Liver (tissue), 8 donors: ENCODE measurements at regions not wholly inside any gene's neighbourhood (a gene's known extent, or its start where the extent isn't known, plus 50 kb on each side); places are given as distances from the start of the nearest gene placed in this dataset.

ENCODE experiments used
- DNase-seq: peaks from one replicate; pipeline ENCODE4 v3.0.0-alpha.2; 2017; ENCODE audit warnings: low spot score
- H3K27ac ChIP-seq, 2 donors: one replicate each; pipeline ENCODE4 v1.7.0; 2013; ENCODE audit warnings: inconsistent platforms in 2 of 2, low read length in 2 of 2, control low read depth in 1 of 2, low read depth in 1 of 2, mild to moderate bottlenecking in 1 of 2
- H3K27me3 ChIP-seq, 4 donors: one replicate each; pipeline versions ENCODE4 v1.6.1 to v1.7.0; 2013; ENCODE audit warnings: low read length in 3 of 4, inconsistent platforms in 1 of 4, mild to moderate bottlenecking in 1 of 4, moderate library complexity in 1 of 4; ENCODE audit not compliant: control insufficient read depth in 4 of 4, insufficient read depth in 4 of 4
- H3K36me3 ChIP-seq, 4 donors: one replicate each; pipeline versions ENCODE4 v1.6.1 to v1.7.0; 2013; ENCODE audit warnings: low read length in 3 of 4, mild to moderate bottlenecking in 3 of 4, low read depth in 1 of 4, moderate library complexity in 1 of 4; ENCODE audit not compliant: control insufficient read depth in 4 of 4, insufficient read depth in 3 of 4
- H3K4me1 ChIP-seq, 4 donors: one replicate each; pipeline versions ENCODE4 v1.6.1 to v1.7.0; 2013; ENCODE audit warnings: low read length in 3 of 4, mild to moderate bottlenecking in 3 of 4, moderate library complexity in 1 of 4; ENCODE audit not compliant: control insufficient read depth in 4 of 4, insufficient read depth in 4 of 4
- H3K4me3 ChIP-seq, 3 donors: one replicate each; pipeline versions ENCODE4 v1.6.1 to v1.7.0; 2013; ENCODE audit warnings: low read length in 3 of 3, control low read depth in 1 of 3, low read depth in 1 of 3, mild to moderate bottlenecking in 1 of 3
- H3K9ac ChIP-seq, 2 donors: one replicate each; pipeline ENCODE4 v1.7.0; 2013; ENCODE audit warnings: low read length in 2 of 2, mild to moderate bottlenecking in 2 of 2, moderate library complexity in 2 of 2, control low read depth in 1 of 2, low read depth in 1 of 2
- H3K9me3 ChIP-seq, 4 donors: one replicate each; pipeline versions ENCODE4 v1.6.1 to v1.7.0; 2013; ENCODE audit warnings: low read length in 3 of 4; ENCODE audit not compliant: control insufficient read depth in 4 of 4
- ATF3 ChIP-seq: IDR thresholded peaks from 2 replicates; pipeline ENCODE4 v1.6.1; 2016; ENCODE audit warnings: antibody characterized with exemption
- CTCF ChIP-seq: fragments of 150-350 bp; IDR thresholded peaks from 2 replicates; pipeline ENCODE4 v1.5.1; 2017; ENCODE audit warnings: improper control_type of control experiment, low read depth, low read length; ENCODE audit not compliant: missing input control
- EGR1 ChIP-seq, 2 donors: IDR thresholded peaks; 2 replicates each; pipeline ENCODE4 v1.6.1; 2016 to 2018; ENCODE audit warnings: antibody characterized with exemption in 2 of 2, low read depth in 2 of 2
- FOXA1 ChIP-seq: IDR thresholded peaks from 2 replicates; pipeline ENCODE4 v1.6.1; 2016; ENCODE audit warnings: antibody characterized with exemption
- FOXA2 ChIP-seq: IDR thresholded peaks from 2 replicates; pipeline ENCODE4 v1.6.1; 2016; ENCODE audit warnings: antibody characterized with exemption
- GABPA ChIP-seq, 2 donors: IDR thresholded peaks in 1 of 2; conservative IDR thresholded peaks in 1 of 2; 2 replicates each; pipeline ENCODE4 v1.6.1; 2016; ENCODE audit warnings: antibody characterized with exemption in 2 of 2, mild to moderate bottlenecking in 1 of 2, moderate library complexity in 1 of 2
- HNF4A ChIP-seq, 2 donors: conservative IDR thresholded peaks; 2 replicates each; pipeline ENCODE4 v1.6.1; 2016; ENCODE audit warnings: antibody characterized with exemption in 2 of 2, mild to moderate bottlenecking in 2 of 2
- JUND ChIP-seq, 2 donors: IDR thresholded peaks; 2 replicates each; pipeline ENCODE4 v1.6.1; 2016; ENCODE audit warnings: antibody characterized with exemption in 2 of 2
- MAX ChIP-seq: IDR thresholded peaks from 2 replicates; pipeline ENCODE4 v1.6.1; 2016; ENCODE audit warnings: antibody characterized with exemption
- RAD21 ChIP-seq, 2 donors: IDR thresholded peaks; 2 replicates each; pipeline ENCODE4 v1.6.1; 2016; ENCODE audit warnings: antibody characterized with exemption in 2 of 2, mild to moderate bottlenecking in 2 of 2
- REST ChIP-seq: IDR thresholded peaks from 2 replicates; pipeline ENCODE4 v1.6.1; 2016; ENCODE audit warnings: antibody characterized with exemption, mild to moderate bottlenecking
- RXRA ChIP-seq, 2 donors: IDR thresholded peaks; 2 replicates each; pipeline ENCODE4 v1.6.1; 2017 to 2018; ENCODE audit warnings: antibody characterized with exemption in 2 of 2, mild to moderate bottlenecking in 1 of 2
- SP1 ChIP-seq: IDR thresholded peaks from 2 replicates; pipeline ENCODE4 v1.6.1; 2018; ENCODE audit warnings: antibody characterized with exemption, mild to moderate bottlenecking
- TAF1 ChIP-seq: conservative IDR thresholded peaks from 2 replicates; pipeline ENCODE4 v1.6.1; 2016; ENCODE audit warnings: antibody characterized with exemption, mild to moderate bottlenecking
- YY1 ChIP-seq: IDR thresholded peaks from 2 replicates; pipeline ENCODE4 v1.6.1; 2016; ENCODE audit warnings: antibody characterized with exemption, mild to moderate bottlenecking
- ZBTB33 ChIP-seq: IDR thresholded peaks from 2 replicates; pipeline ENCODE4 v1.6.1; 2016; ENCODE audit warnings: antibody characterized with exemption
- WGBS: extraction: QIAGEN DNeasy Blood & Tissue Kit; methylation state at CpG from one replicate; pipeline ENCODE4 v1.1.7; 2013; 5-methylcytosine and 5-hydroxymethylcytosine counted together
- donor health status: healthy.
- donor health status: healthy.
- donor health status: healthy.
- donor health status: healthy.
- donor health status: healthy.

- peaks cover 0 to 2% (median 0%) of the 10 kb centered on the region in 4 donors for H3K9me3 ChIP-seq
- 78% methylated on average over 7 of the region's 7 CpGs for WGBS
- no peaks in the 10 kb centered on the region for H3K27me3 ChIP-seq
- H3K4me1 ChIP-seq, result no peaks in the 10 kb centered on the region
- no peak overlapping the region for H3K27ac ChIP-seq
- no peaks in the 10 kb centered on the region for H3K36me3 ChIP-seq
- no peak overlapping the region for H3K4me3 ChIP-seq
- TF ChIP-seq EGR1 (IDR thresholded peaks at IDR 0.05; ENCODE audit: low read depth in 2 of 2), result no peak
- TF ChIP-seq ATF3, result no peak
- H3K9ac ChIP-seq, result no peak overlapping the region
- DNase-seq, result no peak
Measured at GRCh38 chr9:7320841-7321240, 478.7 kb downstream of the DMAC1 start.

GRCh38 chr9:7320139-7320538 is 479.4 kb downstream of the DMAC1 start:
- WGBS, result 68% methylated on average over 7 of the region's 7 CpGs
- Histone ChIP-seq H3K27me3 (no peaks in the 10 kb centered on the region), H3K36me3 (no peaks in the 10 kb centered on the region), H3K27ac (no peak overlapping the region), H3K4me1 (no peaks in the 10 kb centered on the region), H3K9me3 (peaks cover 0 to 2% (median 0%) of the 10 kb centered on the region in 4 donors), H3K4me3 (no peak overlapping the region), H3K9ac (no peak overlapping the region)
- TF ChIP-seq CTCF (no peak), SP1 (no peak)
- DNase-seq, result no peak

GRCh38 chr9:7318920-7319319 is 480.7 kb downstream of the DMAC1 start:
- Histone ChIP-seq H3K9me3 (peaks cover 0 to 3% (median 0%) of the 10 kb centered on the region in 4 donors), H3K36me3 (no peaks in the 10 kb centered on the region), H3K9ac (no peak overlapping the region), H3K27ac (no peak overlapping the region), H3K27me3 (no peaks in the 10 kb centered on the region), H3K4me3 (no peak overlapping the region), H3K4me1 (no peaks in the 10 kb centered on the region)
- WGBS, result 86% methylated on average over 2 of the region's 2 CpGs
- no peak for DNase-seq
- TF ChIP-seq RAD21 (IDR thresholded peaks at IDR 0.05) (peak in 1 of 2 donors; percentile 67), SP1 (no peak)

GRCh38 chr9:7316967-7317366 is 482.6 kb downstream of the DMAC1 start:
- Histone ChIP-seq H3K9ac (no peak overlapping the region), H3K4me1 (no peaks in the 10 kb centered on the region), H3K4me3 (no peak overlapping the region), H3K27me3 (no peaks in the 10 kb centered on the region), H3K36me3 (no peaks in the 10 kb centered on the region), H3K9me3 (peaks cover 0 to 5% (median under 1%) of the 10 kb centered on the region in 4 donors), H3K27ac (no peak overlapping the region)
- DNase-seq, result no peak
- WGBS, result 58% methylated on average over 4 of the region's 4 CpGs
- TF ChIP-seq ATF3 (no peak), JUND (IDR thresholded peaks at IDR 0.05) (no peak), TAF1 (no peak), REST (no peak), EGR1 (IDR thresholded peaks at IDR 0.05; ENCODE audit: low read depth in 2 of 2) (no peak), GABPA (IDR thresholded peaks at IDR 0.05 in 1 of 2, conservative IDR thresholded peaks at IDR 0.05 in 1 of 2) (no peak), FOXA2 (no peak), YY1 (no peak), HNF4A (conservative IDR thresholded peaks at IDR 0.05) (no peak), ZBTB33 (no peak), FOXA1 (no peak), RXRA (IDR thresholded peaks at IDR 0.05) (no peak), MAX (no peak)
